Non-pigmented ciliary epithelial cell (primary cell): ENCODE measurements at regions not wholly inside any gene's neighbourhood (a gene's known extent, or its start where the extent isn't known, plus 50 kb on each side); places are given as distances from the start of the nearest gene placed in this dataset.

Experiments
- DNase-seq: peaks from one replicate; pipeline ENCODE4 v3.0.0-alpha.2; 2010; ENCODE audit warnings: low read depth

GRCh38 chr19:34118879-34119748, 53.2 kb upstream of the LSM14A start:
- no peak for DNase-seq

- DNase-seq: no peak
Observed at GRCh38 chr19:34120141-34120540, 52.2 kb upstream of the LSM14A start.

GRCh38 chr19:34120846-34121639, 51.3 kb upstream of the LSM14A start:
- DNase-seq: no peak
